Stimulated activated CD4-positive, alpha-beta T cell treated with anti-CD3 and anti-CD28 coated beads, Interleukin-4, amount 100 ng/mL, for 4 hours (primary cell): ENCODE measurements at regions not wholly inside any gene's neighbourhood (a gene's known extent, or its start where the extent isn't known, plus 50 kb on each side); places are given as distances from the start of the nearest gene placed in this dataset.
"Not testable (repeated sequence)": the region's sequence is repeated elsewhere in the genome, so short reads cannot be mapped to it uniquely, and the experiment has no call there.

Experiments
- DNase-seq, 2 experiments: peaks; one replicate each; pipeline ENCODE4 v3.0.0-alpha.2; 2020

DNA sequence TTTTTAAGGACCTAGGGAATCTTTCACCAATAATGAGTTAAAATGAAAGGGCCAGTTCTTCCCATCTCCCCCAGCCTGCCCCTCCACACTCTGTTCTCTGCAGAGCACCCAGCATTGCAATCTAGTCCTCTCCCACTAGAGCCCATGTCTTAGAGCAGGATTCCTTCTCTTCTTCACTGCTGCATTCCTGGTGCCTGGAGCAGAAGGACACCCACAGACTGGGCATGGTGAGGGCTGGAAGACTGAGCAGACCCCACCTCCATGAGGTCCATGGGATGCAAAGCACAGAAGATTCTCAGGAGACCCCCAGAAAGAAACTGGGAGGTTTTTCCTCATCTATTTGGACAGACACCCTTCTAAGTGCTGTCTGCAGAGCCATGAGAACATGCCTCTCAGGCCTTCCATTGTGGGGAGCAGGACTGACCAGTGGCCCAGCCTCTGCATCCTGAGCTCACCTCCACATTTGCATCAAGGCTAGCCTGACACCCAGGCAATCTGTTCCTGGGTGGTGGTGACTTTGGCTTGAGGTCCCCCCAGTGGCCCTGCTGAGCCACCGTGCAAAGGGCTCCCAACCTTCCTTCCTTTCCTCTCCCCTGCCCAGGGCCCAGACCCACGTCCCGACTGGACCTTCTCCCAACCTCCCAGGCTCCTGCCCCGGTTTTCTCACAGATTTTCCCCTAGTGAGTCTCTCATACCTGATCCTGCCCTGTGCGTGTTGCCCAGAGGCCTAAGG, 74.2 kb upstream of the ZNF469 start:
- no peak for DNase-seq

DNA sequence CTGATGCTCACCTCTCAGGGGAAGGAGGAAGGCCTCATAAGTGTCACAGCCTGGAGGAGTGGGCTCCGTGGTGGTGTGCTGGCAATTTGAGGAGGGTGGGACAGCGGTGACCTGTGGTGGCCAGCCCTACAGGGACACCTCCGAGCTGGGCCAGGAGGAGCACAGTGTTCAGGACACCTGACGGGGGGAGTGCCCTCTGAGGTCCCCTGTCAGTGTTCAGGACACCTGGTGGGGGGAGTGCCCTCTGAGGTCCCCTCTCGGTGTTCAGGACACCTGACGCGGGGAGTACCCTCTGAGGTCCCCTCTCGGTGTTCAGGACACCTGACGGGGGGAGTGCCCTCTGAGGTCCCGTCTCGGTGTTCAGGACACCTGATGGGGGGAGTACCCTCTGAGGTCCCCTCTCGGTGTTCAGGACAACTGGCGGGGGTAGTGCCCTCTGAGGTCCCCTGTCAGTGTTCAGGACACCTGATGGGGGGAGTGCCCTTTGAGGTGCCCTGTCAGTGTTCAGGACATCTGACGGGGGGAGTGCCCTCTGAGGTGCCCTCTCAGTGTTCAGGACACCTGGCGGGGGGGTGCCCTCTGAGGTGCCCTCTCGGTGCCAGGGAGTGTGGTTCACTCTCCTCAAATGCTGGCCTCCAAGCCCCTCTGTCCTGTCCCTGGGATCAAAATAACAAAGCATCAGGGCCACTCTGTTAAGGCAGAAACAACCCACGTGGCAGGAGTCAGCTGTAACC, 73.4 kb upstream of the ZNF469 start:
- DNase-seq = no peak

DNA sequence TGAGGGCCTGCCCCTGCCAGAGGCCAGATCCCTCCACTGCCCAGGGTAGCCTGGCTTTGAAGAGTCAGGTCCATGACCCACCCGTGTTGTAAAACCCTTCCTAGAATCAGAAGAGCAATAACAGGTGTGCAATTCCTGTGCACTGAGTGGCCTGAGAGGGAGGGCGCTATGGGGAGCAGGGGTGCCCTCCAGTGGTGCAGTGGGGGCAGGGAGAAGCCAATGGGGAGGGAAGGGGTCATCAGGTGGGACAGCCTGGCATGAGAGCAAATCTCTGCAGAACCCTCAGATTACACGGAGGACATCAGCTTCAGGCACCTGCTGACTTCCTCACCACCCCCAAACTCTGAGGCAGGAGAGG, 72.9 kb upstream of the ZNF469 start:
- no peak for DNase-seq

DNA sequence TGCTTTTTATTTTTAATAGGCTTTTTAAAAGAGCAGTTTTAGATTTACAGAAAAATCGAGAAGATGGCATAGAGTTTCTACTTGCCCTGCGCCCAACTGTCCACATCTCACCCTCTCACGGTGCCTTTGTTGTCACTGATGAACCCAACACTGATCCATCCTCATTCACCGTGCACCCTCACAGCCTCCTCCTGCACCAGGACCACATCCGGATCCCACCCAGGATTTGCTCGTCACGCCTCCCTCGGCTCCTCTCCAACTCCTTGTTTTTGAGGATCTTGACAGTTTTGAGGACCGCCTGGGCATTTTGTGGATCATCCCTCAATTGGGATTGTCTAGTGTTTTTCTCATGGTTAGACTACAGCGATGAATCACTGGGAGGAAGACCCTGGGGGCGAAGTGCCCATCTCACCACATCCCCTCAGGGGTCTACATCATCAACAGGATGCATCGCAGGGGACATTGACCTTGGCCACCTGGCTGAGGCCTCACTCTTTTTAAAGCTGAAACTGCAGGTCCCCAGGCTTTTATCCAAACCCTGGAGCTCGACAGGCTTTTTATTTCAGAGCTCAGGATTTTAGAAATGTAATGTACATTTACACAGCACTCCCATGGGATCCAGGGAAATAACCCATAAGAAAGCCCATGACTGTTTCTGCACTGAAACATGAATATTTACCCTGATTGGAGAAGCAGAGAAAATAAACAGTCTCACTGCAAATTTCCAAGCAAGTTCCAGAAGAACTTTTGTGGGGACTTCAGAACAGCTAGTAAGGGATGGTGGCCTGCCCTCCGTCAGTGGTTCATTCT, 71.8 kb upstream of the ZNF469 start:
- no peak for DNase-seq

DNA sequence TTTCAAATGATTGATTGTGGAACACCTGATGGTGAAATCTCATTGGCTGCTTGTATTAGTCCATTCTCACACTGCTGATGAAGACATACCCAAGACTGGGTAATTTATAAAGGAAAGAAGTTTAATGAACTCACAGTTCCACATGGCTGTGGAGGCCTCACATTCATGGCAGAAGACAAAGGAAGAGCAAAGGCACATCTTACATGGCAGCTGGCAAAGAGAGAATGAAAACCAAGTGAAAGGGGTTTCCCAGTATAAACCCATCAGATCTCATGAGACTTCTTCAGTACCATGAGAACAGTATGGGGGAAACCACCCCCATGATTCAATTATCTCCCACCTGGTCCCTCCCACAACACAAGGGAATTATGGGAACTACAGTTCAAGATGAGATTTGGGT, 70.9 kb upstream of the ZNF469 start:
- DNase-seq = not testable (repeated sequence)

DNA sequence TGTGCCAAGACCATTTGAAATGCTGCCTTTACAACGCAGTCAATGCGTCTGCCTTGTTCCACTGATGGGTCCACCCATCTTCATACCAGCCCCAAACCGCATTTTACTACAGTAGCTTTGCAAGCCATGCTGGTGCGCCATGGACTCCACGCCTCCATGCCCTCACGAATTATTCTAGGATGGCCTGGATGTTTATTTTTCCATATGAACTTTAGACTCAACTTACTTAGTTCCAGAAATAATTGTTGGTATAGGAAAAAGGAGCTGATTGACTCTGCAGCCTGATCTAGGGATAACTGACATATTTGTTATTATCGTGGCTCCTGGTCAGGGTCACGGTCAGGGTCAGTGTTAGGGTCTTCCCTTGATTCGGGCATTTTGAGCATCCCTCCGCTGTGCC, 70.0 kb upstream of the ZNF469 start:
- DNase-seq = no peak

DNA sequence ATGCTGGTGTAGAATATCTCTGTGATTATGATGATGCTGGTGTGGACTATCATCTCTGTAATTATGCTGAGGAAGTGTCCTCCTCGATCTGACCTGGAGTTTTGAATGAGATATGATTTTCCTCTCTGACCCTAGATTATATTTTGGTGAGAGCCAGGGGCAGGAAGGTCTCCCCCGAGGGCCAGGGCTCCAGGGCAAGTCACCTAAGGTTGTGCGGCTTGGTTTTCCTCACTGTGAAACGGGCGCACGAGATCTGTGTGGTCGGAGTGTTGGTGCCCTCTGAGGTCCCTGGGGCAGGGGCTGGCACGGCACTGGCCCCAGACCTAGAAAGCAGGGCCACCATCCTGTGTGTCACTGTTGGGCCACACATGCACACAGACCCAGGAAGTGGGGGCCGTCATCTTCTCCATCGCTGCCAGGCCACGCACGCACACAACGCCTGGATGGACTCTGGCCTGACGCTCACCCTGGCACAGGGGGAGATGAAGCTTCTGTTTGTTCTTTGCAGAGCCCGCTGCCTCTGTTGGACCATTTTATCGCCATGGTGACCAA, 67.7 kb upstream of the ZNF469 start:
- DNase-seq = no peak

DNA sequence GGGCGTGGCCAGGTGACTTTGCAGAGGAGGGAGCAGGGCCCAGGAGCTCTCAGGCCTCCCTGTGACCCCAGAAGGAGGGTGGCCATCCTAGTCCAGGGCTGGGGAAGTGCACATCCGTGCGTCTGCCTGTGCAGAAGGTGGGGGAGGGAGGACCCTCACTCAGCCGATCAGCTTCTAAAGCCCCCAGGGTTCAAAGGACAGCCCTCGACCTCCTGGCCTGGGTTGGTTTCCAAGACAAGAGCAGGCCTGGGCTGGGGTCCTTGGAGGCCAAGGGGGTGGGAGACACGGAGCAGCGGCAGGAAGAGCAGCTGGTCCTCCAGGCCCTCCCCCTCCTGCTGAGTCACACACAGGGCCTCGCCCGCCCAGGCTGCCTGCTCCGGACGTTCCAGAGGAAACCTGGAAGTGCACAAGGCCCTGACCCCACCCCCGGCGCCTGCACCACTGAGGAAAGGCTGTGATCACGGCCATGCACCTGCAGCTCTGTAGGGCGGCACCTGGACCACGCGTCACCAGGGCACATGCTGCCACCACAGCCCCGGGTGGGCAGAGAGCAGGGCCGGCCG, 67.1 kb upstream of the ZNF469 start:
- no peak for DNase-seq

DNA sequence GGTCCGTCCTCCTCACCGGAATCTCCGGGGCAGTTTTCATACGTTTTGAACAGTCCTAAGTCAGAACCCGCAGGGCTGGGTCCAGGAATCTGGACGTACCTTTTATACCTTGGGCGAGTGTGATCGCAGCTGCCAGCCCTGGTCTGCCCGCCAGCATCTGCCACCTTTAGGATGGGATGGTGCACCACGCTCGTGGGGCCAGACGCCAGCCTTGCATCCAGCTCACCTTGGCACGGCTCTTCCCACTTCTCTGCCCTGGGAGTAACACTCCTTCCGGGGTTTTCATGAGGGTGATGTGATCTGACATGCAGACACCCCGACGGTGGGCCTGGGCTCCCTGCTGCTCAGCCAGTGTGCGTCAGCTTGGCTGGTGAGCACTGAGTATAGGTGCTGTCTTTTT, 66.6 kb upstream of the ZNF469 start:
- DNase-seq = no peak

DNA sequence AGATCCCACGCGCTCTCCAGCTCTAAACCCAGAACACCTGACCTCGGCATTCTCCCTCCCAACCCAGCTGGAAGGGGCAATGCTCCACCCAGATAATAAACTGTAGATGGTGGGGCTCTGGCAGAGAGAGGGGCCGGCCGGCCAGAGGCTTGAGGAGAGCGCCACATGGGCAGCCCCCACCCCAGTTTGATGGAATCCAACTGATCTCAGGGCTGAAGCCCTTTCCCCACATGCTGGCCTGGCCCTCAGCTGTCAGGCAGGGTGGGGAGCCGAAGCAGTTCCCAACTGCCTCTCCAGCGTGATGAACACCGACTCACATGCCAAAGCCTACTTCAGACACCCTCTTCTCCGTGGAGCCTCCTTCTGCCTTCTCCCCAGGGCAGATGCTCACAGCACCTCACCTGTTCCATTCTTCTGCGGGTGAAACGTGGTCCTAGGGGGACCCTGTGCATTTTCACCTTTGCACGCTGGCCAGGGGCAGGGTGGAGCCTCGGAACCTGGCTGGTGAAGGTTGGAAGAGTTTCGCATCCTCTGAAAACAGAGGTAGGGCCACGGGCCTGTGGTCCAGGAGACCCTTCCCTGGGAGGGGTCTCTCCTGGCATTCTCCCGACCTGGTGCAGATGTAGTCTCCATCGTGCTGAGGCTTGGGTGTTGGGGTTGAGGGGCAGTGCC, 65.7 kb upstream of the ZNF469 start:
- DNase-seq = no peak

DNA sequence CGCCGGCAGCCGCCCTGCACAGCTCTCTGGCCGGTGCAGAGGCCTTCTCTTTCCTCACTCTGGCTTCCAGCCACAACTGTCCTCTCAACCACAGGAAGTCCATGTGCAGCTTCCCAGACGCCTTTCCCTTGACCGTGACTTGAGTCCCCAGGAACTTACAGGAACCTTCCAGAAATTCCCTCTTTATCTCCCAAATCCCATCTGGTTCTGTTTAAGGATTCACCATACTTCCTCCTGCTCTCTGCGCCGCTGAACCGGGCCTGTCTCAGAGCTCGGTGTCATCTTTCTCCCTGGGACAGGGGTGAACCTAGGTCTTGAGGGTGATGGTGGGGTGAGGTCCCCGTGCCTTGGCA, 65.2 kb upstream of the ZNF469 start:
- no peak for DNase-seq

DNA sequence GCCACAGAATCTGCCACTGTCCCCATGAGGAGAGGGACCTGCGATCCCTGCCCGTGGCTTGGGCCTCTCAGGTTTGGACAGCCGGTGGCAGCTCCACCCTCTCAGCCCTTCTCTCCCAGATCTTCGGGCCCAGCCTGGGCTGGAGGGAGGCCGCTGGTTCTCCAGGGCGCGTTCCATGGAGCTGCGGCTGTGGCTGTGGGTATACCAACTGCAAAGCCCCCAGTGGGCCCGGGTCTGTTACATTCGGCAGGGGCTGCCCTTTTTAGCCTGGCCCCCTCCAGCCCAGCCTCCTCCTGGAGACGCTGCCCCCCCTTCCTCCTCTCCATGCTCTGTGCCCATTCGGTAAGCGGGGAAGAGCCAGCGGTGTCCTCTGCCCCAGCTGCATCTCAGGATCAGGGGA, 64.7 kb upstream of the ZNF469 start:
- DNase-seq = no peak

DNA sequence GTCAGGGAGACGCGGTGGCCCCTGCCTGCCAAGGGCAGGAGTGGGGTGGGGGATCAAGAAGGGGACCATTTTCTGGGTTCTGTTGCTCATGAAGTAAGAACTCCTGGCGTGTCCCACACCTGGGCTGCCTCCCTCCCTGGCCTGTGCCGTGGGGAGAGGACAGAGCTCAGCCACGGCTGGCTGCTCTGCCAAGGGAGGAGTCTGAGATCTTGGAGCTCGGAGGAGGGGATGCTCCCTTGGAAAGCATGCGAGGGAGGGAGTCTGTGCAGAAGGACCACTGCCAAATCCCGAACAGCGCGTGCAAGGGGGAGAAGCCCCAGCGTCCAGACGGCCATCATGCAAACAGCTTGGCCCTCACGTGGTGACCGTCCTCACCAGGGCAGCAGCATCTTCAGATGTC, 64.2 kb upstream of the ZNF469 start:
- no peak for DNase-seq

DNA sequence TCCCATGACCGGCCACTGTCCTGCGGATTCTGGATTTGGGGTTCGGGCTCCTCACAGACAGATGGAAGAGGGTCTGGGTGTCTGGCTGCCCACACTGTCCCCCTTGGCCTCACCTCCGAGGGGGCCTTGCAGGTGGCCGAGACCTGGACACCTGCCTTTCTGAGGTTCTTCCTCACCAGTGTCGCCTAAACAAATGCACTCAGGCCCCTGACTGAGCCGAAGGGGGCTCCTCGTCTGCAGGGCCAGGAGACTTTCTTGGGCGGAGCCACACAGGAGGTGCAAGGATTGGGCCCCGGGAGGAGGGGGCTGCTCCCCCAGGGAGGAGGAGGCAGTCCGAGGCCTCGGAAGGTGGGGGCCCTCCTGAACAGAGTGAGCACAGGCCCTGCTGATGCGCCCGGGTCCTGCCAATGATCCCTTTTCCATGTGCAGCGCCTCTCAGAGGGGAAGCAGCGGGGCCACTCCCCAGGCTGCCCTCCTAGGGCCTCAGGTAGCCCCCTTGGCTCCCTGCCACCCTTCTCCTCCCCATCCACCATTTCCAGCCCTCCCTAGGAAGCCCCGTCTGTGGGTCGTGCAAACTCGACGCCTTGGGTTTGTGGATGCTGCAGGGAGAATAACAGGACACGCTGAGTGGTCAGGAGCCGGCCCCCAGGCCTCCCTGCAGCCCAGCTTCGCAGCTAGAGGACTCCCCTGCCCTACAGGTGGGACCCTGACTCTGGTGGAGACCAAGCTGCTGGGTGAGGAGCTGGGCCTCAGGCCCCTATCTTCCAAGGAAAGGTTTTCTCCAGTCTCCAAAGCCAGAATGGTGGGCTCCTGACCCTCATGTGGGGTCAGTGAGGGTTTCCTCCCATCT, 63.4 kb upstream of the ZNF469 start:
- DNase-seq = no peak

DNA sequence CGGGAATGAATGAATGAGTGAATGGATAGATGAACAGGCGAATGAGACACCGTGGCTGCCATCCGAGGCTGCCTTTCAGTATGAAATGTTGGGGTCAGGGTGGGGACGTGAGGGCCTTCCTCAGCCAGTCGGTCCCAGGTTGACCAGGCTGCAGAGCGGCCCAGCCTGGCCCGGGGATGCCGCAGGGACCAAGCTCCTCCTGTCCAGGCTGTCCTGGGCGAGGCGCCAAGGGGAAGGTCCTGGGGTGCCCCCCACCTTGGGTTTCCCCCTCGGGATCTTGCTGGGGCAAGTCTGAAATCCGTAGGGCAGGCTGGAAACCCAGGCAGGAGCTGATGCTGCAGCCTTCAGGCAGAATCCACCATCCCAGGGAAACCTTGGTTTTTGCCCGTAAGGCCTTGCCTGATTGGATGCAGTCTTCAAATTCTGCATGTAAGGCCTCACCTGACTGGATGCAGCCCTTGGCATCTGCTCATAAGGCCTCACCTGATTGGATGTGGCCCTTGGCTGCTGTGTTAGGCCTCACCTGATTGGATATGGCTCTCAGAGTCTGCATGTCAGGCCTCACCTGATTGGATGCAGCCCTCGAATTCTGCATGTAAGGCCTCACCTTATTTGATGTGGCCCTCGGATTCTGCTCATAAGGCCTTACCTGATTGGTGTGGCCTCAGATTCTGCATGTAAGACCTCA, 61.7 kb upstream of the ZNF469 start:
- no peak for DNase-seq

DNA sequence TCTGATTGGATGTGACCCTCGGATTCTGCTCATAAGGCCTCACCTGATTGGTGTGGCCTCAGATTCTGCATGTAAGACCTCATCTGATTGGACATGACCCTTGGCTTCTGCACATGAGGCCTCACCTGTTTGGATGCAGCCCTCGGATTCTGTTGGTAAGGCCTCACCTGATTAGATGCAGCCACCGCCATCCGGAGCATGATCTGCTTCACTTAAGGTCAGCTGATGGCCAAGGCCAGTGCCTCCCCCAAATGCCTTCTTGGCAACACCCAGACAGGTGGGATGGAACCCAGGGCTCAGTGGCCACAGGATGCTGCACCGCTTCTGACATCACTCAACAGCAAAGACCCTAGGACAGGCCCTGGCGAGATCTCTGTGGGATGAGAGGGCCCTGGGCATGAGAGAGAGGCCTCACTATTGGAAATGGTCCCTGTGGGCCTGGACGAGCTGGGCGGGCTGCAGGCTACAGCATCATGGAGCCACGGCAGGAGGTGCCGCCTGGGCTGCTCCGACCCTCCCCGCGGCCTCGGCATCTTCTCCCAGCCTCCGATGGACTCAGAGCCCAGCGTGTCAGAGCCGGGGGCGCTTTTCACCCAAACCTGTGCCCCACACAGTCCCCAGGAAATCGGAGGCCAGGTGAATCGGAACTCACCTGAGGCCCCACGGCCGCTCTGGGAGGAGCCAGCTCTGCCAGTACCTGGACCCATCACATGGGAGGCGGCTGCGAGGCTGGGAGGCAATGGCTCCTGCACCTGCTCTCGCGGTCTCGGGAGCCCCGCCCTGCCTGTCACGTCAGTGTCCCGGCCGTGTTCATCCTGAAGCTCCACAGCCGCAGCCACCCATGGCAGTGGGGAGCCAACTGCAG, 60.9 kb upstream of the ZNF469 start:
- no peak for DNase-seq

DNA sequence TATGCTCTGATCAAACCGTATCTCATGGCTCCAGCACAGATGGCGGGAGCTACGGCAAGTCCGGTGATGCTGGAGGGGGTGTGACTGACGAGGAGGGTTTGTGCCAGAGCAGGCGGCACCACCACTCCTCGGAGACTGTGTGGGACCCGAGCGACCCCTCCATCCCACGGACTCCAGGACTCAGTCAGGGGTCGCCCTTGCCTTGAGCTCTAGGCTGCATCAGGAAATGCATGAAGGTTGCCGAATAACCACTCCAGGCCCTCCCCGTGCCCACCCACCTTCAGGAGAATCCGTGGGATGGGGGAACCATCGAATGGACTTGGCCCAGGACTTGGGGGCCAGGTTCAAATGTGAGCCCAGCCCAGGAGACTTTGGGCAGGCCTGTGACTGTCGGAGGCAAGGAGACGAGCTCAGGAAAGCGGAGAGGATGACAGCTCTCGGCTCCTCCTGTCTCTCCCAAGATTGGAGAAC, 60.2 kb upstream of the ZNF469 start:
- no peak for DNase-seq

DNA sequence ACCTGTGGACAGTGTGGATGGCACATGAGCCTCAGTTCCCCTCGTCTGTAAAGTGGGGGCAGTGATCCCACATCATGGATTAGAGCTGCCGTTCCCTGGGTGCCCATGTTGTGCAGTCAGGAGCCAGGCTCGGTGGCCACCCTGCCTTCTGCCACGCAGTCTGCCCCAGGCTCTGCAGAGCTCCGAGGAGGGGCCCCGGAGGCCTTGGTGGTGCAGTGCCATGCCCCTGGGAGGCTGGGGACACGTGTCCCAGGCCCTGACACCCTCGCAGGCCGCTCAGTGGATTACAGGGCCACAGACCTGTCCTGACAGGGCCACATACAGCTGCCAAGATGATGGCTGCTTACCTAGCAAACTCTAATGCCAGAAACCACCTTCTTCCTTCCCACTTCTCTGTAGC, 59.7 kb upstream of the ZNF469 start:
- no peak for DNase-seq

DNA sequence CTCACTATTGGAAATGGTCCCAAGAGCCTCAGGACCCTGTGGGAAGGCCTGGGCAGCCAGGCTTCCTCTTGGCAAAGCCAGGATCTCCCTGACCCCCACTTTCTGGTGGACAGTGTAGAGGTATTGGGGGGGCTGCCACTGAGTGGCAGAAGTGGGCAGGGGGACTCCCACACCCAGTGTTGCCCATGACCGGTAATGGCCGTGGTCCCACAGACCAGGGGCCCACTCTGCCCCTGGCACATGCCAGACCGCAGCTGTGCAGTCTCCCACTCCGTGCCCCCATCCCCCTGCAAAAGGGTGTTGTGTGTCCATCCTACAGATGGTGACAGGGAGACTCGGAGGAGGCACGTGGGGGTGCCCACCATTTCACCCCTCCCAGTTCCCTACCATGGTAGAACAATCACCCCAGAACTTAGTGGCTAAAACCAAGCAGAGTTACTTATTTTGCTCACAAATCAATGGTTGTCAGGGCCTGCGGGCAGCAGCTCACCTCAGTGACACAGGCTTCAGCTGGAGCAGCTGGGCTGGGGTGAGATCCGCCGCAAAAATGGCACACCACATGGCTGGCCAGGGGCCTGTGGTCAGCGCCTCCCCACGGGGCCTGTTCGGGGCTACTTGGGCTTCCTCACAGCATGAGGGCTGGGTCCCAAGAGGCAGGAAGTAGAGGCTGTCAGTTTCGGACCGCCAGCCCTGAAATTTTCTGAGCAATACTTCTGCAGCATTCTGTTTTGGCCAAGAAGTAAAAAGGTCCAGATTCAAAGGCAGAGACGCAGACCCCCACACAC, 59.0 kb upstream of the ZNF469 start:
- no peak for DNase-seq
